ENCODE measurements at regions not wholly inside any gene's neighbourhood (a gene's known extent, or its start where the extent isn't known, plus 50 kb on each side); places are given as distances from the start of the nearest gene placed in this dataset.

GRCh38 chr4:164464313-164464712 is 289.6 kb upstream of the SMIM31 start:
- WGBS (ENCODE audit: missing lambda C conversion rate), result 45% methylated on average over 1 of the region's 1 CpG
- no peak for ATAC-seq
- POLR2A ChIA-PET, result no interaction called here

GRCh38 chr4:164467493-164467892 is 286.4 kb upstream of the SMIM31 start:
- CTCF ChIA-PET, result no interaction called here
- no peaks in the 10 kb centered on the region for H3K4me1 ChIP-seq
- no peak overlapping the region for H3K27ac ChIP-seq
- H3K4me3 ChIP-seq, result no peak overlapping the region
- 0% methylated on average over 3 of the region's 3 CpGs for WGBS (ENCODE audit: missing lambda C conversion rate)
- POLR2A ChIA-PET, result no interaction called here
- DNase-seq (ENCODE audit: low read depth in 1 of 2, low spot score in 1 of 2), result no peak
- no peak for ATAC-seq
- H3K4me2 ChIP-seq, result no peak overlapping the region
- no peaks in the 10 kb centered on the region for H3K9me3 ChIP-seq
- FAIRE-seq, result no peak
- no peak for TF ChIP-seq CTCF (IDR thresholded peaks at IDR 0.05)
- TF ChIP-seq REST (IDR thresholded peaks at IDR 0.05), result no peak
- no peak for TF ChIP-seq RAD21 (conservative IDR thresholded peaks at IDR 0.05 in 1 of 2, IDR thresholded peaks at IDR 0.05 in 1 of 2)
- TF ChIP-seq EHMT2 (IDR thresholded peaks at IDR 0.05; ENCODE audit: low read depth), result no peak
- no peak for TF ChIP-seq ESRRA (IDR thresholded peaks at IDR 0.05; ENCODE audit: borderline replicate concordance, low read length)
- no peak for TF ChIP-seq CBX8 (IDR thresholded peaks at IDR 0.05)
- TF ChIP-seq NR3C1 (IDR thresholded peaks at IDR 0.05), result no peak
- TF ChIP-seq TP53 (CRISPR knock-in tag; IDR thresholded peaks at IDR 0.05), result no peak
- no peak for TF ChIP-seq CHD2 (IDR thresholded peaks at IDR 0.05; ENCODE audit: low read length, partially characterized antibody)
- TF ChIP-seq BCL3 (IDR thresholded peaks at IDR 0.05), result no peak
- TF ChIP-seq HEYL (CRISPR knock-in tag; IDR thresholded peaks at IDR 0.05), result no peak
- TF ChIP-seq JUN (IDR thresholded peaks at IDR 0.05), result no peak
- TF ChIP-seq NPAS2 (CRISPR knock-in tag; IDR thresholded peaks at IDR 0.05; ENCODE audit: borderline replicate concordance), result no peak
- TF ChIP-seq ZNF302 (CRISPR knock-in tag; IDR thresholded peaks at IDR 0.05), result no peak
- no peak for TF ChIP-seq JUNB (IDR thresholded peaks at IDR 0.05)
- no peak for TF ChIP-seq MAFK (IDR thresholded peaks at IDR 0.05; ENCODE audit: partially characterized antibody)

More at GRCh38 chr4:164464313-164464712, 289.6 kb upstream of the SMIM31 start:
- Histone ChIP-seq H3K4me3 (no peak overlapping the region), H3K9me3 (no peaks in the 10 kb centered on the region), H3K27ac (no peak overlapping the region), H3K4me2 (no peak overlapping the region), H3K4me1 (no peaks in the 10 kb centered on the region)
- DNase-seq (ENCODE audit: low read depth in 1 of 2, low spot score in 1 of 2) (no peak), FAIRE-seq (no peak)
- CTCF ChIA-PET, result no interaction called here
- no peak for TF ChIP-seq FOXS1 (CRISPR knock-in tag; IDR thresholded peaks at IDR 0.05)
- no peak for TF ChIP-seq ZNF302 (CRISPR knock-in tag; IDR thresholded peaks at IDR 0.05)
- TF ChIP-seq RNF2 (IDR thresholded peaks at IDR 0.05; ENCODE audit: borderline replicate concordance, low read depth), result no peak
- TF ChIP-seq KDM1A (IDR thresholded peaks at IDR 0.05; ENCODE audit: low read depth), result no peak
- no peak for TF ChIP-seq FOSB (CRISPR knock-in tag; IDR thresholded peaks at IDR 0.05)
- TF ChIP-seq CHD4 (IDR thresholded peaks at IDR 0.05; ENCODE audit: borderline replicate concordance), result no peak
- no peak for TF ChIP-seq POLR2AphosphoS2 (conservative IDR thresholded peaks at IDR 0.05; ENCODE audit: low read length)
- no peak for TF ChIP-seq ATOH8 (CRISPR knock-in tag; IDR thresholded peaks at IDR 0.05; ENCODE audit: low read depth)
- no peak for TF ChIP-seq EHF (CRISPR knock-in tag; IDR thresholded peaks at IDR 0.05)
- no peak for TF ChIP-seq CTCF (IDR thresholded peaks at IDR 0.05)
- no peak for TF ChIP-seq RARB (CRISPR knock-in tag; IDR thresholded peaks at IDR 0.05)
- no peak for TF ChIP-seq HOXA7 (CRISPR knock-in tag; IDR thresholded peaks at IDR 0.05)
- TF ChIP-seq HDAC2 (IDR thresholded peaks at IDR 0.05), result no peak
- no peak for TF ChIP-seq HOXB5 (CRISPR knock-in tag; IDR thresholded peaks at IDR 0.05)
- TF ChIP-seq ESRRA (IDR thresholded peaks at IDR 0.05; ENCODE audit: borderline replicate concordance, low read length), result no peak
- TF ChIP-seq ZSCAN20 (CRISPR knock-in tag; IDR thresholded peaks at IDR 0.05), result no peak
- TF ChIP-seq E2F6 (IDR thresholded peaks at IDR 0.05; ENCODE audit: borderline replicate concordance, low read depth), result no peak
- TF ChIP-seq SMC3 (IDR thresholded peaks at IDR 0.05), result no peak

All from A549 (cell line).